ENCODE measurements at regions not wholly inside any gene's neighbourhood (a gene's known extent, or its start where the extent isn't known, plus 50 kb on each side); places are given as distances from the start of the nearest gene placed in this dataset.

GRCh38 chr2:126048719-126049118 lies 607.2 kb upstream of the GYPC start:
- TF ChIP-seq CTCF (conservative IDR thresholded peaks at IDR 0.05 in 1 of 2, IDR thresholded peaks at IDR 0.05 in 1 of 2; ENCODE audit: extremely low read depth in 1 of 2, insufficient read depth in 1 of 2, low read depth in 1 of 2, low read length in 2 of 2) (no peak), EZH2 (IDR thresholded peaks at IDR 0.05; ENCODE audit: borderline replicate concordance, low read length) (no peak)
